ENCODE measurements at regions not wholly inside any gene's neighbourhood (a gene's known extent, or its start where the extent isn't known, plus 50 kb on each side); places are given as distances from the start of the nearest gene placed in this dataset.
"Not testable (repeated sequence)": the region's sequence is repeated elsewhere in the genome, so short reads cannot be mapped to it uniquely, and the experiment has no call there.

- no peak for DNase-seq
These were observed 252.4 kb downstream of the ZIC4 start for GRCh38 chr3:147153830-147154539.

GRCh38 chr3:147152476-147152875 lies 253.9 kb downstream of the ZIC4 start:
- DNase-seq = no peak

- no peak for DNase-seq
These were observed 264.6 kb downstream of the ZIC4 start for GRCh38 chr3:147141516-147142288.

- DNase-seq = no peak
These were observed 267.0 kb downstream of the ZIC4 start for GRCh38 chr3:147139341-147139740.

GRCh38 chr3:147132168-147132567 lies 274.2 kb downstream of the ZIC4 start:
- DNase-seq = no peak

GRCh38 chr3:147130461-147130860 lies 275.9 kb downstream of the ZIC4 start:
- no peak for DNase-seq

GRCh38 chr3:147129665-147130064 lies 276.7 kb downstream of the ZIC4 start:
- no peak for DNase-seq

- DNase-seq = no peak
These were observed 284.0 kb downstream of the ZIC4 start for GRCh38 chr3:147122350-147122749.

- DNase-seq = peak in 1 of 2 experiments; percentile 13
These were observed 286.4 kb downstream of the ZIC4 start for GRCh38 chr3:147119989-147120388.

- DNase-seq = no peak
These were observed 287.0 kb downstream of the ZIC4 start for GRCh38 chr3:147119346-147119745.

GRCh38 chr3:147118611-147119010 lies 287.7 kb downstream of the ZIC4 start:
- DNase-seq = no peak

- DNase-seq = no peak
These were observed 288.7 kb downstream of the ZIC4 start for GRCh38 chr3:147117631-147118030.

GRCh38 chr3:147113293-147114044 lies 292.9 kb downstream of the ZIC4 start:
- peak; percentile 5 to 67 for DNase-seq

GRCh38 chr3:147099076-147099475 lies 307.3 kb downstream of the ZIC4 start:
- DNase-seq = no peak

- no peak for DNase-seq
These were observed 315.9 kb downstream of the ZIC4 start for GRCh38 chr3:147090461-147090860.

GRCh38 chr3:147089286-147089685 lies 317.1 kb downstream of the ZIC4 start:
- DNase-seq = no peak

GRCh38 chr3:147059500-147059899 lies 346.8 kb downstream of the ZIC4 start:
- DNase-seq = not testable (repeated sequence)

- DNase-seq = no peak
These were observed 356.5 kb downstream of the ZIC4 start for GRCh38 chr3:147049821-147050220.

- DNase-seq = no peak
These were observed 357.0 kb downstream of the ZIC4 start for GRCh38 chr3:147049305-147049704.

GRCh38 chr3:147046916-147047315 lies 359.4 kb downstream of the ZIC4 start:
- no peak for DNase-seq

GRCh38 chr3:147038481-147038880 lies 367.9 kb downstream of the ZIC4 start:
- no peak for DNase-seq

- DNase-seq = no peak
These were observed 372.0 kb downstream of the ZIC4 start for GRCh38 chr3:147034359-147034758.

GRCh38 chr3:147030274-147030673 lies 376.1 kb downstream of the ZIC4 start:
- DNase-seq = no peak

GRCh38 chr3:147015334-147015733 lies 391.0 kb downstream of the ZIC4 start:
- DNase-seq = no peak
